ENCODE measurements at regions not wholly inside any gene's neighbourhood (a gene's known extent, or its start where the extent isn't known, plus 50 kb on each side); places are given as distances from the start of the nearest gene placed in this dataset.
"Not testable (repeated sequence)": the region's sequence is repeated elsewhere in the genome, so short reads cannot be mapped to it uniquely, and the experiment has no call there.

DNA sequence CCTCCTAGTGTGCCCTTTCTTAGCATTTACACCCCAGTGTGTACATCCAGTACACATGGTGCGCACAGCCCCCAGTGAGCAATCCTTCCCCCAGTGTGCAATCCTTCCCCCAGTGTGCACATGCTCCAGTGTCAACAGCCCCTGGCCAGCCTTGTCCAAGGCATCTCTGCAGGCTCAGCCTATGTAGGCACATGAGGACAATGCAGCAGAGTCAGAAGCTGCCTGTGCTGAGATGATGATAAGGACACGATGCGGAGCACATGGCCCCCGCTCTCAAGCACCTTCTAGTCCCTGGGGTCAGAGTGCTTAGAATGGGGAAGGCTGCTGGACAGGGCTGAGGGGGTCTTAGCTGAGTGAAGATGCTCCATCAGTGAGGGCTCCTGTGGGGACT, 69.8 kb downstream of the GADD45G start:
- no peak for DNase-seq

DNA sequence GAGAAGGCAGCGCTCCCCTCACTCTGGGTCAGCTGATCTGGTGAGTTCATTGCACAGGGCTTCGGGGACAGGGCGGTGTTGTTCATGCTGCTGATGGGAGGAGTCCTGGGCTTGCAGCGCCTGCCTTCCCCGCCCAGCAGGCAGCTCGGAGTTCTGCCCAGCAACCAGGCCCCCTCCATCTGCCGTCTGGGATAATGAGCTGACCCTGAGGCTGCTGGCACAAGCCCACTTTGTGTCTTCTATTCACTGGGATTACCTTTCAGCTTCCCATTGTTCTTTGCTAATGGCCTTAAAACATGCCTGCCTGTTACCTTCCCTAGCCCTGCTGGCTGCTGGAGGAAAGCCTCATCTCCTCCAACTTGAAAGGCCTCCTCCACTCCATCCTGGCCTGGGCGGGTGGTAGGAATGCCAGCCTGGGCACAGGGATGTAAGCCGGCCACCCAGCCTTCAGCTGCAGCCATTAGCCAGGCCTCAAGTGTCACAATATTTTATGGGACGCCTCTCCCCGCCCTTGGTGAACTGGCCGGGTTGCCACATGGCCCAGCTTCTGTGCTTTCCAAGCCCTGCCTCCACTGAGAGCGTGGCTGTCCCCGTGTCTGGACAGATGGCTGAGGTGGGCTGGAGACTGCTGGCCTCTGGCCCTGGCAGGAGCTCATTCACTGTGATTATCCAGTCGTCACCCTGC, 70.4 kb downstream of the GADD45G start:
- no peak for DNase-seq

DNA sequence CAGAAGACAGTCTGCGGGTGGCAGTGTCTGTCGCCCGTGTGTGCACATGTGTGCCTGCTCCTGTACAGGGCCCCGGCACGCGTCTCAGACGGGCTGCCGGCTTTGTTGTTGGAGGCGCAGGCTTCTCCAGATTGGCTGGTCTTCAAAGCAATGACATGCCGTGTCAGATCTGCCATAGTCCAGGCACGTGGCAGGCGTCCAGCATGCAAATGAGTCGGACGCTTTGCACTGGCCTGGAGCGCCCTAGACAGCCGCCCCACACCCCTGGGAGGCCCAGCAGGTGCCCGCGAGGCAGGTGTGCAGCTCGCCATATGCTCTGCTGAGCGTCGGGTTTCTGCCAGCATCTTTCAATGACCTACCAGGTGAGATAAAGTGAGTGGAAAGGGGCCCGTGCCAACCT, 71.5 kb downstream of the GADD45G start:
- peak in 1 of 2 experiments; percentile 39 for DNase-seq

DNA sequence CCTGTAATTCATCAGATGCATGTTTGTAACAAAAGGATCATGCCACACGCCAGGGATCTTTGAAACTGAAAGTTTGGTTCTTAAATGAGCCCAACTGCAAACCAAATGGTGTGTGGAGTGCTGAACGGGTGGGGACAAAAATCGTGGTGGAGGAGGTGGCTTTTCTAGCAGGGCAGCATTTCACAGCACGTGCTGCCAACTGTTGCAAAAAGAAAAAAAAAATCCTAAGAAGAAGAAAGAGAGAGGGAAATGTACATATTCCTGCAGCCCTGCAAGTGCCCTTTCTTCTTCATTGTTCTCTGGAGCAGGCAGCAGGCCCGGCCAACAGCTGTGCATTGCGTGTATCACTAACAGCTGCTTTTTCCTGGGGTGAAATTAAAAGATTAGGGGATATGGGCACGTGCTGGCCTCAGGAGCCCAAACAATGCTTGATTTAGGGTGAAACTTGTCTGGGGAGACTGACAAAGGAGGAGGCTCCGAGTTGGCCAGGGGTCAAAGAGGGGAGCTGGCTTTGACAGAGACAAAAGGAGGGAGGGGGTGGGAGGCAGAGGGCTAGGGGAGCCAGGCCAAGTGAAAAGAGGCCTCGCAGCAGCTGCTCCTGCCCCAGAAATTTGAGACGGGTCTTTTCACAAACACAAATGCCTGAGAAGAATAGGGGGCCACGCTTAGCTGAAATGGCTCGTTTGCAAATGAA, 73.0 kb downstream of the GADD45G start:
- no peak for DNase-seq

DNA sequence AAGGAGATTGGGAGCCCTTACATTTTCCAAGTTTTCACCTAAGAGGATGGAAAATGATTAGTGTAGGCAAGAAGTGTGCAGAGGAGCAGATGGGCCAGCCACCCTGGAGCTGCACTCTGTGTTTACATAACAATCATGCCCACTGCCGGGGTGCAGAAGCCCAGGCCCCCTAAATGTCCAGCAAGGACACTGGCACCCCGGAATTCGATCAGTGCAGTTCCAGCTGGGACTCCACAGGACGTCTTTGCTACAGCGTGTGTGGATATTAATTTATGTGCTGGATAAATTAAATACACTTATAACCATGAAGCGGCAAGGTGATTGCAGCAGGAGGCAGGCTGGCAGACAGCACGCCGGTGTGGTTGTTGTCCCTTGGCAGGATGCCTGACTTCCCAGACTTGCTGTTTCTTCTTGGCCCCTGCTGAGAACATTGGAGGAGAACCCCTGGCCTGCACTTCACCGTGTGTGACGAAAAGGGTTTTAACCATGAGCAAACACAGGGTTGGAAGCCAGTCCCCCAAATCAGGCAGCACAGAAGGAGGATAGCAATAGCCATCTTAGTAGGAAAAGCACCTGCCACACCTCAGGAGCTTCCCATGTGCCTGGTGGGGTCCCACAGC, 73.7 kb downstream of the GADD45G start:
- DNase-seq = no peak

- no peak for DNase-seq
Measured at GRCh38 chr9:89679016-89679415, 74.2 kb downstream of the GADD45G start.

GRCh38 chr9:89679581-89679980, 74.8 kb downstream of the GADD45G start:
- DNase-seq = no peak

DNA sequence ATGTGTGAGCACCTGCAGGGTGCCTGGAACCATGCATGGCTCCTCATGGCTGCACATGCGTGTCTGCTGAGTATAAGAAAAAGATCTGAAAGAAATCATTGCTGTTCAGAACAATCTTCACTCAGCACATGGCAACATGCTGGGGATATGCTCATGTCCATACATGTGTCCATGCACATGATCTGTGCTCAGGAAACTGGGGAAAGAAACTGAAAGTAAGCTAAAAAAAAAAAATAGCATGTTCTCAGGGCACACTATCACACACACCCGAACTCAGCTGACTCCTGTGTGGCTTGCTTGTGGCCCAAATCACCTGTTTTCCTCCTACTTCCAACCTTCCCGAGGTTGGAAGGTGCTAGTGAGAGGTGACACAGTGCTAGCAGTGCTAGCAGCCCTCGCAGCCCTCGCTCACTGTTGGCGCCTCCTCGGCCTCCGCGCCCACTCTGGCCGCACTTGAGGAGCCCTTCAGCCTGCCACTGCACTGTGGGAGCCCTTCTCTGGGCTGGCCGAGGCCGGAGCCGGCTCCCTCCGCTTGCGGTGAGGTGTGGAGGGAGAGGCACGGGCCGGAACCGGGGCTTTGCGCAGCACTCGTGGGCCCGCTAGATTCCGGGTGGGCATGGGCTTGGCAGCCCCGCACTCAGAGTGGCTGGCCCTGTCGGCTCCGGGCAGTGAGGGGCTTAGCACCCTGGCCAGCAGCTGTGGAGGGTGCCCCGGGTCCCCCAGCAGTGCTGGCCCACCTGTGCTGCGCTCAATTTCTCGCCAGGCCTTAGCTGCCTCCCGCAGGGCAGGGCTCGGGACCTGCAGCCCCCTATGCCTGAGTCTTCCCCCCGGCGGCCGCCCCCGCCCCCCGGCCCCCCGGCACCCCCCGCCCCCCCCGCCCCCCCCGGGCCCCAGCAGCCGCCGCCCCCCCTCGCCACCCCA, 76.0 kb downstream of the GADD45G start:
- no peak for DNase-seq

- not testable (repeated sequence) for DNase-seq
Measured at GRCh38 chr9:89681468-89681859, 76.7 kb downstream of the GADD45G start.

DNA sequence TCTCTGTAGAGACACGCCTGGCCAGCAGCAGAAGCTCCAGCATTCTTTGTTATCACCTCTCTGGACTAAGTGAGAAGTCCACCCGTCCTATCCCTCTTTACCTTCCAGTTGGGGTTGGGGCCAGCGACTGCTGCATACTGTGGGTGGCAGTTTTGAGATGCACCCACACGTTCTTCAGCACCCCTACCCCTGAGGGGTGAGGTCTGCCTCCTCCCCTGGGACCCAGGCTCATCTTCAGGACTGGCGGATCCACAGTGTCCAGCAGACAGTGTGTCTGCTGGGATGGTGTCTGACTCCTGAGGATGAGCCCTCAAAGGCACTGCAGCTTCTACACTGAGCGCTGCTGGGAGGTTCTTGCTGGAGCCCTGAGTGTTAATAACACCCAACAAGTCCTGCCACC, 78.8 kb downstream of the GADD45G start:
- DNase-seq = no peak

DNA sequence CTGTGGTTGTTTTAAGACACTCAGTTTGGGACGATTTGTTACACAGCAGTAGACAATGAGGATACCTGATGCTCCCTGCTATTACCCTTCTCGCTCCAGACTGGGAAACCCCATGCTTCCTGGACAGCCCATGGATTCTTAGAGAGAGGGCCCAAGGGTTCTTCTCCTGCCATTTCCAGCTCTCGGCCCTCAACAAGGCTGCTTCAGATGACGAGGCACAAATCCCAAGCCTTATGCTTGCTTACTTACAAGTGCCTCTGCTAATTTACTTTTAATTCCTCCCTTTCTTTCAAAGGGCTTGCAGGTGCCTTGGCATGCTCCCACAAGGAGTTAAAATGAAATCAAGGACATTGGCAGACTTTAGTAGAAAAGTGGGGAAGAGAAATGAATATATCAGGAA, 79.4 kb downstream of the GADD45G start:
- no peak for DNase-seq

DNA sequence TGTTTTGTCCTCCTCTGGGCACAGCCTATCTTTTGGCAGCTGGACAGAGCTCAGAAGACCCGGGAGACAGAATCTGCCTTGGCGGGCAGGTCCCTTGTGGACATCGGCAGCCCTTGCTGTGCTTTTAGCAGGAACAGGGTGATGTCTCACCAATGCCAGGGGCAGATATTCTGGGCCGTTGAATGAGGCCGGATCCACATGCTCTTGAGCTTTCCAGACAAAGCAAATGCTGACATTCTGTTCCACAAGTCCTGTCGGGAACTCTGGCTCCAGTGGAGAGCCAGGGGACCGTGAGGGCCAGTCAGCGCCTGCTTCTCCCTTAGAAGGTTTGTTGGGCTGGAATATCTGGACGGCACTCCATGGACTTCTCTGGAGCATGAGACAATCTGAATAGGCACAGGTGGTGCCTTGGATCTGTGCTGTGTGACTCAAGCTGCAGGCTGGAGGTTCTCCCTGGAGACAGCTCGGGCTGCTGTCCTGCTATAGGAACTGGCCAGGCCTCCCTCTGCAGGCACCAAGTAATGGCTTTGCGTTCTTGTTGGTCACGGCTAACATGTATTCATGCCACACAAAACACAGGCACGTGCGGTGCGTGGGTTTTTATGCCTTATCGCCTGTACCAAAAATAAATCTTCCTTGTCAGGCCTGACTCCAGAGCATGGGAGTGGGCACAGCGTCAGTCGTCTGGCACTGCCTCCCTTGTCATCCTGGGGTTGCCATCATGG, 80.3 kb downstream of the GADD45G start:
- DNase-seq = no peak

DNA sequence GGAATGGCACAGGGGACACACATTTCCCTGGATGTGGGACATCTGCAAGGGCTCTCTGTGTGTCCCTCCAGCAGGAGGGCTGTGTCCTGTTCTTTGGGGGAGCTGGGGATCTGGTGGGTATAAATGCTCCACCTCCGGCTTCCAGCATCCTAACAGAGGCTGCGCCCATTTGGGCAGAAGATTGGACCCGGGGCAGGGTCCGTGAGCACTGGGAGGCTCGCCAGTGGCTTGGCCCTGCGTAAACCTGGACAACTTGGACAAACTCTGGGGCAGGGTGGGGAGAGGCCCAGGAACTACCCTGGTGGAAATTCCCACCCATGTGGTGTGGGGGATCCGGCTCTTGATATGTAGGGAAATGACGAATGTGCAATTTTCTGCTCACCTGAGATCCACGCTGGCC, 80.9 kb downstream of the GADD45G start:
- DNase-seq = no peak

- DNase-seq = peak; percentile 40 to 82
Measured at GRCh38 chr9:89686126-89686525, 81.3 kb downstream of the GADD45G start.

DNA sequence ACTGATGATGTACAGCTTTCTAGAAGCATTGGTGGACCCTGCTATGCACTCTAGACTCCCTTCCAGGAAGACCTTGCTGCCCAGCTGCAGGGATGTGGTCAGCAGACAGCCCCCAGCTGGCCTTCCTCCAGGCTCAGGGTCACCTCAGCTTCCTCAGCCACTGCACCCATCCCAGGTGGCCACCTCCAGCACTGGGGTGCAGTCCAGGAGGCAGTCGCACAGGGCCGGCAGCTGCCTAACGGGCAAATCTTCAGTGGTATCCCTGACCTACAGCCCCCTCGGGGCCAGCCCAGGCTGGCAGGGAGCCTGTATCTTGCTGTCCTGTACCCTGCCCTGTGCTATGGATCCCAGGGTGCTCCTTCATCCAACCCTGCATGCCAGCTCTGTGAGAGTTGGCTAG, 81.8 kb downstream of the GADD45G start:
- no peak for DNase-seq

- peak in 1 of 2 experiments; percentile 19 for DNase-seq
Measured at GRCh38 chr9:89687188-89687587, 82.4 kb downstream of the GADD45G start.

- no peak for DNase-seq
Measured at GRCh38 chr9:89687848-89688247, 83.0 kb downstream of the GADD45G start.

DNA sequence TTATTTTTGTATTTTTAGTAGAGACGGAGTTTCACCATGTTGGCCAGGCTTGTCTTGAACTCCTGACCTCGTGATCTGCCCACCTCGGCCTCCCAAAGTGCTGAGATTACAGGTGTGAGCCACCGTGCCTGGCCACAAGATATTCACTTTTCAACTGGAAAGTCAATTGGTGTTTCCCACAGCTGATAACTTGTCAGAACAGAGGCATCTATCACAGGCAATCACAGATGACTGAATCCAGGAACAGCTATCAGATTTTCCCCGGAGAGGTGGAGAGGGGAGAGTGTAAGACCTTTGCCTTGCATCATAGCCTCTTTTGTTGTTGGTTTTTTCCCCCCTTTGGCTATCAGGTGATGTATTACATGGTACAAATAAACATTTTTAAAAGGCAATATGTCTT, 84.5 kb downstream of the GADD45G start:
- not testable (repeated sequence) for DNase-seq

DNA sequence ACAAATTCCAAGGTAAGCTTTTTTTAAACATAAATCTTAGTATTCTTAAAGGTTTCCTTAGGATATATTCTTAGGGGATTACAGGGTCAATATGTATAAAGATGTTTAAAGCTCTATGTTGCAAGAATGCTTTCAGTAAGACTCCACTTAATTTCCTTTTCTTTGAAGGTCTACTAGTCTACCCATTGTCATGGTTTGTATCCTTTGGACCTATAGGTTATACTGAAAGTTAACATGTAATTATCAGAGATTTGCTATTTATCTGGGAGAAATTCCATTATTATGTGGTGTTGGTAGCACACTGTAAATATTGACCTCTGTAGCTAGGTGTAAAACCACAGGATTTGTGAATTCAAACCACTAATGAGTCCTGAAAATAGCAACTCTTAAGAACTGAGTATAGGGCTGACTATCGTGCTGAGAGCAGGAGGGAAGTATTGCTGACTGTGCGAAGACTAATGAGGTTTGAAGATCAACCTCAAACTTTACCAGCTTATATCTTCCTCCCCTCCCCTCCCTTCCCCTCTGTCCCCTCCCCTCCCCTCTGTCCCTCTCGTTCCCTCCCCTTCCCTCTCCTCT, 85.6 kb downstream of the GADD45G start:
- no peak for DNase-seq

- DNase-seq = peak; percentile 67 to 79
Measured at GRCh38 chr9:89695441-89695891, 90.7 kb downstream of the GADD45G start.

- not testable (repeated sequence) for DNase-seq
Measured at GRCh38 chr9:89695979-89696378, 91.2 kb downstream of the GADD45G start.

DNA sequence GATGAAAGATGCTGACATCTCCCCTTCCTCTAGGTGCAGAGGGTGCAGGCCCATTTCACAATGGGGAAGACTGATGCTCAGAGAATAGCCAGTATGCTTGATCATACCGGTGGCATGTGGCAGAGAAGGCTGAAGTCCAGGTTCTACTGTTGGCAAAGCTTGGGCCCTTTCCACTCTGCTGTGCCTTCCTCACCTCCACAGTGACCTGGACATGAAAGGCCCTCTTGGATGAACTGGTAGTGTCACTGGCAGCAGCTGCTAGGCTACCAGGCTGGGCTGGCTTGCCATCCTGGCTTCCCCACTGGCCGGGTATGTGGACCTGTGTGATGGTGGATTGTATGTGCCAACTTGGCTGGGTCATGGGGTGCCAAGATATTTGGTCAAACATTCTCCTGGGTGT, 92.0 kb downstream of the GADD45G start:
- no peak for DNase-seq
